SIG-M5 (cell line): ENCODE measurements at regions not wholly inside any gene's neighbourhood (a gene's known extent, or its start where the extent isn't known, plus 50 kb on each side); places are given as distances from the start of the nearest gene placed in this dataset.

ENCODE experiments used
- DNase-seq: peaks from one replicate; lab custom pipeline; 2025; lab: John Stamatoyannopoulos, UW

- no peak for DNase-seq
Observed at GRCh38 chr19:30662211-30662861, 290.2 kb downstream of the ZNF536 start.

- no peak for DNase-seq
Observed at GRCh38 chr19:30659638-30660037, 287.5 kb downstream of the ZNF536 start.

GRCh38 chr19:30656520-30657100 is 284.4 kb downstream of the ZNF536 start:
- DNase-seq = no peak

- DNase-seq = no peak
Observed at GRCh38 chr19:30653646-30654386, 281.6 kb downstream of the ZNF536 start.

- no peak for DNase-seq
Observed at GRCh38 chr19:30652751-30653150, 280.6 kb downstream of the ZNF536 start.

- no peak for DNase-seq
Observed at GRCh38 chr19:30651691-30652090, 279.5 kb downstream of the ZNF536 start.

- DNase-seq = no peak
Observed at GRCh38 chr19:30651066-30651465, 278.9 kb downstream of the ZNF536 start.

GRCh38 chr19:30649934-30650614 is 277.9 kb downstream of the ZNF536 start:
- no peak for DNase-seq

- no peak for DNase-seq
Observed at GRCh38 chr19:30648866-30649862, 277.0 kb downstream of the ZNF536 start.

- DNase-seq = no peak
Observed at GRCh38 chr19:30647891-30648720, 275.9 kb downstream of the ZNF536 start.

GRCh38 chr19:30646806-30647205 is 274.6 kb downstream of the ZNF536 start:
- no peak for DNase-seq

- DNase-seq = no peak
Observed at GRCh38 chr19:30645946-30646577, 273.9 kb downstream of the ZNF536 start.

GRCh38 chr19:30640252-30640965 is 268.2 kb downstream of the ZNF536 start:
- no peak for DNase-seq

- no peak for DNase-seq
Observed at GRCh38 chr19:30638889-30639288, 266.7 kb downstream of the ZNF536 start.

- no peak for DNase-seq
Observed at GRCh38 chr19:30637926-30638325, 265.7 kb downstream of the ZNF536 start.

- no peak for DNase-seq
Observed at GRCh38 chr19:30634996-30635975, 263.1 kb downstream of the ZNF536 start.

- no peak for DNase-seq
Observed at GRCh38 chr19:30634131-30634830, 262.1 kb downstream of the ZNF536 start.

- no peak for DNase-seq
Observed at GRCh38 chr19:30631033-30631370, 258.8 kb downstream of the ZNF536 start.
